HG03520 (cell line): ENCODE measurements at regions not wholly inside any gene's neighbourhood (a gene's known extent, or its start where the extent isn't known, plus 50 kb on each side); places are given as distances from the start of the nearest gene placed in this dataset.
A peak's percentile ranks its signal among the peaks of the same experiment; 100 is the strongest.
"Not testable (repeated sequence)": the region's sequence is repeated elsewhere in the genome, so short reads cannot be mapped to it uniquely, and the experiment has no call there.

Experiments used
- ATAC-seq: cut with Tn5 transposase; IDR thresholded peaks from one replicate; pipeline ENCODE4 v1.9.1; 2021; ENCODE audit warnings: mild to moderate bottlenecking, moderate library complexity; ENCODE audit not compliant: unreplicated experiment

DNA sequence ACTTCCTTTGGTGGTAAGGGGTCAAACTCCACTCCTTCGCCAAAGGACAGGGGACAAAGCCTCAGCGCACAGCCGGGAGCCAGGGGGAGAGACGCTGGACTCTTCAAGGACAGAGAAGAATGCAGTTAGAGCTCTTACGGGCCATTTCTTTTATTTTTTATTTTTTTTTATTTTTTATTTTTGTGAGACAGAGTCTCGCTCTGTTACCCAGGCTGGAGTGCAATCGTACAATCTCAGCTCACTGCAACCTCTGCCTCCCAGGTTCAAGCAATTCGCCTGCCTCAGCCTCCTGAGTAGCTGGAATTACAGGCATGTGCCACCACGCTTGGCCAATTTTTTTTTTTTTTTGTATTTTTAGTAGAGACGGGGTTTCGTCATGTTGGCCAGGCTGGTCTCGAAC lies 93.2 kb upstream of the RPH3AL start, which contains the start of gene RFLNB:
Gene RFLNB, minus strand, starts transcription at position 101 of the 400 bp plus-strand sequence.
- not testable (repeated sequence) for ATAC-seq

DNA sequence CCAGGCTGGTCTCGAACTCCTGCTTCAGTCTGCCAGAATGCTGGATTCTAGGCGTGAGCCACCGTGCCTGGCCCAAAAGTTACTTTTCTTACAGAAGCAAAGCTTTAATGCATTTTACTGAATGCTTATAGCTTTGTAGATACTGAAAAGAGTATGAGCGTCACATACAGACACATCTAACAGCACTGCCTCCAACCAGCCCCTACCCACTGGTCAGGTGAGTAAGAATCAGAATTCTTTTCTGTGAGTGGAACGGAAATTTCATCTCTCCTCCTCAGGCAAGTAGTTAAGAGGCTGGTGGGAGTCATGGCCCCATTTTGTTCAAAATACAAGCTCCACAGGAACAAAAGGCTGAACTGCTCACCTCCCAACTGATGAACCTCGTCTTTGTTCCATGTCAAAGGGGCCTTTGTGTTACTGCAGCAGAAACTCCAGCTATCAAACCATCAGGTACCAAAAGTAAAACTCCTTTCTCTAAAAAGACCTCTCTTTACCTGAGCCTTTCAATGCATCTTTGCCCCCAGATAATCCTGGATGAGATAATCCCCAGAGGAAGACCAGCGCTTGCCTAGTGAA lies 92.4 kb upstream of the RPH3AL start:
- no peak for ATAC-seq

DNA sequence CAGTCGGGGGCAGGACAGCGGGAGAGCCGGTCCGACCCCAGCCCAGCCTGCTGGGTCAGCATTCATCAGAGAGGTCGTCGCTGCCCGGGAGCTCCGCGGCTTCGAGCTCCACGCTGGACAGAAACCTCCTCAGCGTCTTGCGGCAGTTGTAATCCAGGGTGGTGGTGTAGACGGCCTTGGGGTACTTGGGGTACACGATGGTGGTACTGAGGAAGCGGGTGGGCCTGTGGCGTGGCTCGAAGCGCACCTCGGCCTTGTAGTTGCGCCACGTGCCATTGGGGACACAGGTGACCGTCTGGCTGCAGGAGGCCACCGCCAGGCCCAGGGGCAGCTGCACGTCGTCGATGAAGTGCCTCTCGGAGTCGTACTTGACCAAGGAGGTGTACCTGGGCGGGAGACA lies 90.5 kb upstream of the RPH3AL start:
- ATAC-seq = no peak

DNA sequence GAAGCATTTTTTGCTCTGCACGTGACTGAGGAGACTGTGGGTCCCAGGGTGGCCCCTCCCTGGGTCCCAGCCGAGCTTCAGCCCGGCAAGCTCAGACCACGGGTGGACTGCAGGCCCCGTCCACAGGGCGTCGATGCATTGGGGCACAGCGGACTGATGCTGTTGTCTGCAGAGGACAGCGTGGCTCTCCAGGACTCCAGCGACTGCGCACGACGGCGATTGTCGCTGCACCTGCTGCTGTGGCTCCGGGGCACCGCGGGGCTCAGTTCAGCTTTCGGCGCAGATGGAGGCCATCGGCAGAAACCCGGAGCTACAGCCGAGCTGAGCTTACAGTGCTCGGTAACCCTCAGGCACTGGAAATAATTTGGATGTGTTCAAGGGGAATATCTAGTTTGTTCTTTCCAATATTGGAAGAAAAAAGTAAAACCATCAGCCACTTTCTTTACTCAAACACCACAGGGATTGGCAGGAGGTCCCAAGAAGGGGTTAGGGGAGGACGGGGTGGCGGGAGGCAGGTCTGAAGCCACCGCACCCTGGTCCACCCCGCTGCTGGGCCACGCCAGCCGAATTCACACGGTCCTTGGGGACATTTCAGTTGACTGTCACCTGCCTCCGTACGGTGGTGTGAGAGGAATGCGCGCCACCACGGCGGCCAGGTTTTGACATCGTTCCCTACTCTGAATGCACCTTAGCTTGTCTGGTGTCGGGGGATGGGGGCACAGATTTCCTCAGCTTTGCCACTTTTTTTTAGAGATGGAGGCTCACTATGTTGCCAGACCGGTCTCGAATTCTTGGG lies 88.7 kb upstream of the RPH3AL start:
- ATAC-seq = no peak

DNA sequence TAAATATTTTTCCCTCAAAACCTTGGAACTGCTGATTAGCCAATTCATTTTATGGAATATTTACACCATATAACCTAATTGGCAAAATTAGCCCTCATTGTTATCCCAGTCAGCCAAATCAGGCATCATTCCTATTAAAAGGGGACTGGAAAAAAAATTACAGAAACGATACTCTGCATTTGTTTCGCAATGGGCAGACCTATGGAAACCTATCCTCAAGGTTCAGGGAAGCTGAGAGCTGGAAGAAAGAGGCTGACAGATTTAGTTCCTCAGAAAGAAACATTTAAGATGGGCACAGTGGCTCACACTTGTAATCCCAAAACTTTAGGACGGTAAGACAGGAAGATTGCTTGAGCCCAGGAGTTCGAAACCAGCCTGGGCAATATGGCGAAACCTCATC lies 85.6 kb upstream of the RPH3AL start:
- no peak for ATAC-seq

DNA sequence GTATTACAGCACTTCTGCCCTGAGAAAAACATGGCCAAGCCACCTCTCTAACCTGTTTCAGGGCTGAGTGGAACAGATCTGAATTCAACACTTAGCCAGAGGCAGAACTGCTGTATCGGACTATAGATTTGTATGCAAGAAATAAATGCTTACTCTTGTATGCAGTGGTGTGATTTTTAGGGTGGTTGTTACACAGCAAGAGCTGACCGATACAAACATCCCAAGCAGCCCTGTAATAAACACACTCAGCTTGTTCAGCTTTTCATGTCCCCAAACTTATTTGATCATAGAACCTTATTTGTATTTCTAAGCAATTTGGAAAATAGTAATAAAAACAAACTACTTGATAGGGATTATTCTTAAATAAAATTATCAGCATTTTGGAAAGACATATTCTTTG lies 84.9 kb upstream of the RPH3AL start:
- no peak for ATAC-seq

DNA sequence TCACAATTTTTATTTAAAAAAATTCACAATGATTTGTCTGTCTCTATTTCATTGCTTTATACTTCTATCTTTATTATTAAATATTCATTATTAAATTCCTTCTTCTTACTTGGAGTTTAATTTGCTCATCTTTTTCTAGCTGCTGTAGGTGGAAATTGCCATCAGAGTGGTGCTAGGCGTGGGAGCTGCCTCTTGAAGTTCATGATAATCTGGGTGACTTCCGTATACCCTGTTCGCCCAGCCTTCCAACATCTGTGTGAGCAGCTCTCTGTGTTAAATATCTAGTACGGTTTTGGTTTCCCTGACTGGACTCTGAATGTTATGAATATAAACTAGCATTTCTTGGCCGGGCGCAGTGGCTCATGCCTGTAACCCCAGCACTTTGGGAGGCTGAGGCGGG lies 84.0 kb upstream of the RPH3AL start:
- no peak for ATAC-seq

DNA sequence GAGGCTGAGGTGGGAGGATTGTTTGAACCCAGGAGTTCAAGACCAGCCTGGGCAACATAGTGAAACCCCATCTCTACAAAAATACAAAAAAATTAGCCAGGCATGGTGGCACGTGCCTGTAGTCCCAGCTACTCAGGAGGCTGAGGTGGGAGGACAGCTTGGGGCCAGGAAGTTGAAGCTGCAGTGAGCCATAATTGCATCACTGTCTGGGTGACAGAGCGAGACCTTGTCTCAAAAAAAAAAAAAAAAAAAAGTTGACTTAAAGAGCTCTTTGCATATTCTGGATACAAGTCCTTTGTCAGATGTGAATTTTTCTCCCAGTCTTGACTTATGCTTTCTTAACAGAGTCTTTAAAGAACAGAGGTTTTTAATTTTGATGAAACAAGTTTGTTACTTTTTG lies 79.9 kb upstream of the RPH3AL start:
- ATAC-seq = not testable (repeated sequence)

DNA sequence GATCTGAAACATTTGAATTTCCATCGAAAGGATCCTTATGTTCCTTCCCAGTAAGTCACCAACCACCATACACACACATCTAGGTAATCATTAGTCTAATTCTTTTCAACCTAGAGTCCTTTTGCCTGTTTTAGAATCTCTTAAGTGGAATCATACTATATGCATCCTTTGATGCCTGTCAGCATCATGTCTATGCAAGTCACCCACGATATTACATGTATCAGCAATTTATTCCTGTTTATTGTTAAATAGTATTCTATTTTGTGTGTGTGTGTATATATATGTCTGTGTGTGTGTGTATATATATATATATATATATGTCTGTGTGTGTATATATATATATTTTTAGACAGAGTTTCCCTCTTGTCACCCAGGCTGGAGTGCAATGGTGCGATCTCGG lies 78.9 kb upstream of the RPH3AL start:
- ATAC-seq = no peak

DNA sequence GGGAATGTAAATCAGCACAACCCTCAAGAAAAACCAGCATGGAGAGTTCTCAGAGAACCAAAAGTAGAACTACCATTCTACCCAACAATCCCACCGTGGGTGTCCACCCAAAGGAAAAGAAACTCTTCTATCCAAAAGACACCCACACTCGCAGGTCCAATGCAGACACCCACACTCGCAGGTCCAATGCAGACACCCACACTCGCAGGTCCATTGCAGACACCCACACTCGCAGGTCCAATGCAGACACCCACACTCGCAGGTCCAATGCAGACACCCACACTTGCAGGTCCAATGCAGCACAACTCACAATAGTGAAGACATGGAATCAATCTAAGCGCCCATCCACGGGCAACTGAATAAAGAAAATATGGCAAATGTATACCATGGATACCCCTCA lies 77.0 kb upstream of the RPH3AL start:
- no peak for ATAC-seq

DNA sequence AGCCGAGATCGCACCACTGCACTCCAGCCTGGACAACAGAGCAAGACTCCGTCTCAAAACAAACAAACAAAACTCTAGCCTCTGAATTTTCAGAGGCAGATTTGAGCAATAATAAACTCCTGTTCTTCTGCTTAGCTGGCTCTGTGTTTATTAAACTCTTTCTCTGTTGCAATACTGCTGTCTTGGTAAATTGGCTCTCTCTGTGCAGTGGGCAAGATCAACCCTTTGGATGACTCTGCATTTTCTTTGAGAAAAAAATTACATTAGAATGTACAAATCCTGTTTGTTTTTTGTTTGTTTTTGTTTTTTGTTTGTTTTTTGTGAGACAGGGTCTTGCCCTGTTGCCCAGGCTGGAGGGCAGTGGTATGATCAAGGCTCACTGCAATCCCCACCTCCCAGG lies 75.8 kb upstream of the RPH3AL start:
- no peak for ATAC-seq

DNA sequence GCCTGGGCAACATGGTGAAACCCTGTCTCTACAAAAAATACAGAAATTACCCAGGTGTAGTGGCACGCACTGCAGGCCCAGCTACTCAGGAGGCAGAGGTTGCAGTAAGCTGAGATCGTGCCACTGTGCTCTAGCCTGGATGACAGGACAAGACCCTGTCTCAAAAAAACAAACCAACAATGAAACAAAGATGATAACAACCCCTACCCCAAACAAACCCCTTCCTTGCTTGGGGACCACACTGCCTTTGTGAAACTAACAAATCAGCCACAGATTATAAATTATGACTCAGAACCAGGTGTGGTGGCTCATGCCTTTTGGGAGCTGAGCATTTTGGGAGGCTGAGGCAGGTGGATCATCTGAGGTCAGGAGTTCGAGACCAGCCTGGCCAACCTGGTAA lies 75.3 kb upstream of the RPH3AL start:
- ATAC-seq = no peak

DNA sequence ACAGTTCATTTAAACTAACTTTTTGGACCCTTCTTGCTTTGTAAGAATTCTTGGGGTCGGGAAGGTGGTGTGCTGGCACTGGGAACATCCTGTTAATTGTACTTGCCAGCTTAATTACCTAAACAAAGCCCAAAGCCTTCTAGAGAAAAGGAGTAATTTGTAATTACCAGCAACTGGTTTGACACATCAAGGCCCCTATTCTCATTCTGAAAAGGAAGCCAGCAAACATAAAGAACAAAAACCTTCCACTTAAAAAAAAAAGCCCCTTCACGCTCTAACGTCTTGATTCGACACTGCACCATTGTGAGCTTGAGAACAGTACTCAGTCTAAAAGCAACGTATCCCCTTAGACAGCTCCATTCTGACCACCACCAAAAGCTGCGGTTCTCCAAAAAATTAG lies 74.7 kb upstream of the RPH3AL start:
- ATAC-seq = no peak

DNA sequence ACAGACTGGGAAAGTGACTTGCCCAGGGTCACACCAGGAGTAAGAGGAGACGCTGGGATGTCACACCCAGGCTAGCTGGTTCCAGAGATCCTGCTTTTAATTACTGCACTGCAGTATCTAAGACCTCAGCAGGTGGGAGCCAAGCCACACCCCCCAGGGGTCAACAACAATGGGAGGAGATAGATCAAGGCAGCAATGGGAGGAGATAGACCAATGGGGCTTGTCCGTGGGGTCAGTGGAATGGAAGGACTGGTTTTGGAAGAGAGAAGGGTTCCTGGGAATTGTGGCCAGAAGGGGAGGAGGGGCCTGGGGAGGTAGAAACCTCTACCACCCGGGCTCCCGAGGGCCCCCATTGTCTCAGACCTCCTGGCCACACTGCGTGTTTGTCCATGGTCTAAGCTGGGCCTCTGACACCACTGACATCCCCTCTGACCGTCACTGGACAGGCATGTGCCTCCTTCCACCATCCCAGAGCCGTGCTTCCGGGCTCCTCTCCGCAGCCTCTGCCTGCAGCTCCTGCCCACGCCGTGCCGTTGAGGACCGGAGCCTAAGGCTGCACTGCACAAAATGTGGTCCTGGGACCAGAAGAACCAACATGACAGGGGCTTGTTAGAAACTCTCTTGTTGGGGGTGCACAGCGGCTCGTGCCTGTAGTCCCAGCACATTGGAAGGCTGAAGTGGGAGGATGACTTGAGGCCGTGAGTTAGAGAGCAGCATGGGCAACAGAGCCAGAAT lies 69.8 kb upstream of the RPH3AL start:
- no peak for ATAC-seq

DNA sequence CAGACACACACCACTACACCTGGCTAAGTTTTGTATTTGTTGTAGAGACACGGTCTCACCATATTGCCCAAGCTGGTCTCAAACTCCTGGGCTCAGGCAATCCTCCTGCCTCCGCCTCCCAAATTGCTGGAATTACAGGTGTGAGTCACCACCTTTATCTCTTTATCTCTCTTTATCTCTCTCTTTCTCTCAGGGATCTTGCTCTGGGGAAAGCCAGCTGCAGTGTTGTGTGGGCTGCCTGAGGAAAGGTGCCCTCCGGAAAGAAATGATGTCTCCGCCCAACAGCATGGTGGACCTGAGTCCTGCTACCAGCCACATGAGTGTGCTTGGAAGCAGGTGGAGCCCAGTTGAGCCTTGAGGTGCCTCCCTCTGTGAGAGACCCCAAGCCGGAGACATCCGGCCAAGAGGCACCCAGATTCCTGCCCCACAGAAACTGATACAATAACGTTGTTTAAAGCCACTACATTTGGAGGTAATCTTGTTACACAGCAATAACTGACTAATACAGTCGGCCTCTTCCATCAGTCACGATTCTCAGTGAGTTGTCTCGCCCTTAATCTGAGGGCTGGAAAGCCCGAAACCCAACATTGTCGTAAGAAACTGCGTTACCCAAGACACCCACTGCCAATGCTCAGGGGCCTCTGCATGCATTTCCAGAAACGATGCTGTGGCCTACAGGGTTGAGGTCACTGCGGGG lies 68.0 kb upstream of the RPH3AL start:
- ATAC-seq = no peak

DNA sequence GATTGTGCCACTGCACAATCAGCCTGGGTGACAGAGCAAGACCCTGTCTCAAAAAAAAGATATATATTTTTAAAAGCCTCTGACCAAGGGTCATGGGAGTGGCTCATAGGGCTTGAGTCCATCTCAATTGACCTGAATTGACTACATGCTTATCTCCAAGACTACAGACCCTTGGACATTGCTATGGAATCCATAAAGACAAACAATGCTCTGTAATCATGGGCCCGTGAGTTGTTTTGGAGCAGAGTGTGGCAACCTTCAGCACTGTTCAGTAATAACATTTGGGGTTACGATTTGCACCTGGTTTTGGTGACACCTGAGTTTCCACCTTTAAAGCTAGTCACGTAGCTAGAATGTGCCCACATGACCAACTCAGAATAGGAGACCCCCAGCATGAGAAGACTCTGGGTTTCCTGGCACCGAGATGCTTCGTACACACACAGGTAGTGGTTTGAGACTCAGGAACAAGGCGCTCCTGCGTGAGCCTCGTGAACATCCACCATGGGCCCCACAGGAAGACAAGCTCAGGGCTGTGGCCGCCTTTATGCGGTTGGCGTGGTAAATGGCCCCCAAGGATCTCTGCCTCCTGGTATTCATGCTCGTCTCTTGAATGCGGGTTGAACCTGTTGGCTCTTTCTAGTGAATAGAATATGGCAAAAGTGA lies 66.6 kb upstream of the RPH3AL start:
- no peak for ATAC-seq

DNA sequence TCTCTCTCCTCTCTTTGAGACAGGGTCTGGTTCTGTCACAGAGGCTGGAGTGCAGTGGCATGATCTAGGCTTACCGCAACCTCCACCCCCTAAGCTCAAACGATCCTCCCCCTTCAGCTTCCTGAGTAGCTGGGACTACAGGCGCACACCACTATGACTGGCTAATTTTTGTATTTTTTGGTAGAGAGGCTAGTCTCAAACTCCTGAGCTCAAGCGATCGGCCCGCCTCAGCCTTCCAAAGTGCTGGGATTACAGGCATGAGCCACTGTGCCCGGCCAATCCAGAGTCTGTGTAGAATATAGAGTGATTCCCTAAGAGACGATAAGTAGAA lies 65.8 kb upstream of the RPH3AL start:
- ATAC-seq = no peak

DNA sequence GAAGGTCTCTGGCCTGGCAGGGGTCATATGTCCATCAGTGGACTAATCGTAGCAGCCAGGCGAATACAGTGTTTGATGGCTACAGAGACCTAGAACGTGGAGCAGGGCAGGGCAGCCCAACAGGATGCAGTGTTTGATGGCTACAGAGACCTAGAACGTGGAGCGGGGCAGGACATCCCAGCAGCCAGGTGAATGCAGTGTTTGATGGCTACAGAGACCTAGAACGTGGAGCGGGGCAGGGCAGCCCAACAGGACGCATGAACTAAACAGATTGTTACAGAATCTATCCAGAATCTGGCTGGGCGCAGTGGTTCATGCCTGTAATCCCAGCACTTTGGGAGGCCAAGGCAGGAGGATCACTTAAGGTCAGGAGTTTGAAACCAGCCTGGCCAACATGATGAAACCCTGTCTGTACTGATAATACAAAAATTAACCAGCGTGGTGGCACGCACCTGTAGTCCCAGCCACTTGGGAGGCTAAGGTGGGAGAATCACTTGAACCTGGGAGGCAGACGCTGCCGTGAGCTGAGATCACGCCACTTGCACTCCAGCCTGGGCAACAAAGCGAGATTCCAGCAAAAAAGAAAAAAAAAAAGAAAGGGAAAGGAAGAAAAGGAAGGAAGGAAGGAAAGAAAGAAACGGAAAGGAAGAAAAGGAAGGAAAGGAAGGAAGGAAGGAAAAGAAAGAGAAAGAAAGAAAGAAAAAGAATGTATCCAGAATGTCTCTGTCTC lies 65.2 kb upstream of the RPH3AL start:
- no peak for ATAC-seq

DNA sequence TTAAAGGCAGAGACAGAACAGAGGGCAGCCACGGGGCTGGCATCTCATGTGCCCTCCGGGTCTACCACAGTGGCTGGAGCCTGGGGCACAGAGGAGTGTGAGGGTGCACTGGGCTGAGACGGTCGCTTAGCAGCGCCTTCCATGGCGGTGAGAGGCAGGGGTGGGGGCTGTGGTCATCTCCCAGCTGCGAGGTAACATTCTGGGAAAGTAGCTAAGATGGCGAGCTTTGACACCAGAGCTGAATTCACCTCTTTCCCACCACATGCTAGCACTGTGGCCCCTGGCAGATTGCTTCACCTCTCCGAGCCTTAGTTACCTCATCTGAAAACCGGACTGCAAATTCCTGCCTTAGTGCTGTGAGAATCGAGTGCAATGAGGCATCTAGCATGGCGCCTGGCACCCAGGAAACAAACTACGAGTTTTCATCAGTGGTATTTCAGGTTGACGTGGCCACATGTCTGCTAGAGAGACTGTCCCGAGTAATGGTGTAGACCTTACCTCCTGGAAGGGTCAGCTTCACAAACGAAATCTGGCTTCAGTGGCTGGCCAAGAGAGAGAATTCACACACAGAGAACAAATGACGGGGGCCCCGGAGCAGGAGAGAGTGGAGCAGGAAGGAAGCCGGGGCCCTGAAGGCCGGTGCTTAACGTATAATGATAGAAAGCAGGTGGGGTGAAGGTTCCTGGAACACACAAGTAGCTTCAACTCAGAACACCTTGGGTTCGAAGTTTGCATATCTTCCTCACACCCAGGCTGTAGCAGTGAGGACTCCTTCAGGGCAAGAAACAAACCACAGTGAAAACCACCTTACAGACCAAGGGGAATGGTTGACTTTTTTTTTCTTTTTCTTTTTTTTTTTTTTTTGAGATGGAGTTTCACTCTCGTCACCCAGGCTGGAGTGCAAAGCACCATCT lies 63.9 kb upstream of the RPH3AL start:
- ATAC-seq = peak; percentile 51
